GM18868 (cell line): ENCODE measurements at regions not wholly inside any gene's neighbourhood (a gene's known extent, or its start where the extent isn't known, plus 50 kb on each side); places are given as distances from the start of the nearest gene placed in this dataset.
"Not testable (repeated sequence)": the region's sequence is repeated elsewhere in the genome, so short reads cannot be mapped to it uniquely, and the experiment has no call there.

Source experiments
- ATAC-seq: cut with Tn5 transposase; IDR thresholded peaks from one replicate; pipeline ENCODE4 v1.9.1; 2021; ENCODE audit warnings: mild to moderate bottlenecking, moderate library complexity; ENCODE audit not compliant: unreplicated experiment

DNA sequence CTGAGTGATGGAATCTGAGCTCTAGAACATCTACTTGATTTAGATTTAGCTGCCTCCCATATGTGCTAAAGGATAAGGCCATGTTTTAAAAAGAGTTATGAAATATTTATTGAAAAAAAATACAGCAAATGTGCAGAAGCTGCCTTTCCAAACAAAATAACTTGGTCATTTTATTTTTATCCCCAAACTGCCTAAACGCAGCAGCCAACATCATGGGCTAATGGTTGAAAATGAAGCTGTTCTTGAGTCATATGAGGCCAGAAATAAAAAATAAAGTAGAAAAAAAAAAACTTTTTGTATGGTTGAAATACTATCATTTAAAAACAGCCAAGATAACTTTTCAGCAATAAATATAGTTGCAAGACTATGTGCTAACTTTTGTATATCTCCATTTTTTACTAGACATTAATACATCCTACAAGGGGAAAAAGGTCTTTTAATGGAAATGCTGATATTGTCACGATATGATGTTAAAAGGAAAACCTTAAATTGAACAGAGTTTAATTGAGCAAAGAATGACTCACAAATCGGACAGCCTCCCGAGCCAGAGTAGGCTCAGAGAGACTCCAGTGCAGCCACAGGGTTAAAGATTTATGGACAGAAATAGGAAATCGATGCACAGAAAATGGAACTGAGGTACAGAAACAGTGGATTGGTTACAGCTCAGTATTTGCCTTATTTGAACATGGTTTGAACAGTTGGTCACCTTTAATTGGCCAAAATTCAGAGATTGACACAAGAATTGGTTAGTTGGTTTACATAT is 305.8 kb downstream of the MDFIC start:
- ATAC-seq = no peak

DNA sequence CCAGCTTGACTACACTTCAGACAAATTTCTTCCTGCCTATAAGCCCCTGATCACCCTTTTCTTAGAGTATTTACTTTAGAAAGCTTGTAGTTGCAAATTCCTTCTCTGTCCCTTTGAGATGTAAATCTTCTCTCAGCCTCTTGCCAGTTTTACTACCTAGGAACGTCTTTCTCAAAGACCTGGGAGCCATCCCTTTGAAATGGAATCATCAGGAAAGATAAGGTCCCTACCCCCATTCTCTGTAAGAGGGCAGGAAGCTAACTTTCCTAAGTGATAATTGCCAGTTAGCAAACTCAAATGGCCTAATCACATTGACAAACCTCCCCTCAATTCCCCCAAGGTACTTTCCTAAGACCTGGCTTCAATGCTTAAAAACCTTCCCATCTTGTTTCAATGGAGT is 304.5 kb downstream of the MDFIC start:
- no peak for ATAC-seq

DNA sequence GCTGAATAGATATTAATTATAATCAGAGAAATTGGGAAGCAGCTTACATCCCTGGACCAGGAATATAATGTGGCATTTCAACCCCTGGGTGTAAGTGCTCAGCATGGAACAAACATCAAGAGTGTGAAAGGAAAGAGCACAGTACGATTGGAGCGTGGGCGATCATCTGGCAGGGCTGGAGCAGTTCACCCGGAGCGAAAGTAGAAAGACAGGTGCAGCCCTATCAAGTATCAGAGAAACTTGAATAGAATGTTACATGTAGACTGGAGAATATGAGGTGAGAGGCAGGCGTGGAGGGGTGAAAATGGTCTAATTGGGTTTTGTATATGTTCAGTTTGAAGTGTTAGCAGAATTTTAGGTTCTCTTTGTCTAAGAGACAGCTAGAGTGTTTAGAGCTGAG is 303.0 kb downstream of the MDFIC start:
- ATAC-seq = no peak

DNA sequence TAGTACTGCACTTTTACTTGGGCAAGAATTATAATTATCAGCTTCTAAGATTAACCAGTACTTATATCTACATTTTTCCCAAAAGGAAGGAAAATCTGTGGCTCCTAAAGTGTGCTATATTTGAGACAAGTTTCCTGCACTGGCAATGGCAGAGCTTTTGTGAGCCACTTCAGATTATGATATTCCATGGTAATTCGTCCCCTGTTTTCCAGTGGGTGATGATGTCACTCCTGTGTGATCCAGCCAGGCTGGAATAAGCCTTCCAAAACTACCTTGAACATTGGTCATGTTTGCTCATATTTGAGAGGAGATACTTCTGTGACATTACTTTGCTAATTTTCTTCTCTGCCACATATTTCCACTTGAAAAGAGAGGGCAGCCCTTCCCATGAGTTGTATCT is 302.1 kb downstream of the MDFIC start:
- ATAC-seq = no peak

DNA sequence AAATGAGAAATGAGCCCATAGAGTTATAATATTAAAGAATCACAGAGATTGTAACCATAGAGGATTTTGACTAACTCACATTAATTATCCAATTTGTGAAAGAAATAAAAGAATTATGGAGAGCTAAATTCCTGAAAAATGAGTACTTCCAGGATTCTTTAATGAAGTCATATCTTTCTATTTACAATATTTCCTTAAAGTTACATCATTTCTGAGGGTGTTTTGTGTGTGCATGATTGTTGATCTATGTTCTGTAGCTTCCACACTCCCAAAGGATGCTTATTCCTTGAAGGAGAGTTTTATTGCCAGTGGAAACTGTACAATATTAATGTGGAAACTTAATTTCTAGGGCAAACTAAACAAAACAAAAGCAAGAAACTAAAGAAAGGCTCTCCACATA is 299.6 kb downstream of the MDFIC start:
- ATAC-seq = no peak

DNA sequence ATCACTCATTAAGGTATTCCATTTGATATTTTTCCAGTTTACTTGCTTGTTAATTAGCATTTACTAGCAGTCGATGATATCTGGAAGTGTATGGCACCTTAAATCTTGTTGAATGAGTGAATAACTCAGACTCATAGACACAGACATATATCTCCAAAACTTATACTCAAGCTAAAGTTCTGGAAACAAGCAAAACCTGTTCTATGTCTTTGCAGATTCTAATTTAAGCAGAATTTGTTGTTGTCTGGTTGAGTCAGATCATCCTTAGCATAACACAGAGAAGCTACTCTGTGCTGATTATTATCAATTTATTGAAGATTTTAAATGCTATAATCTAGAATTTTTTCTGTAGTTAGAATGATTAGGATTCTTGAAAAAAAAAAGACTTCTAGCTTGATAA is 296.2 kb downstream of the MDFIC start:
- no peak for ATAC-seq

DNA sequence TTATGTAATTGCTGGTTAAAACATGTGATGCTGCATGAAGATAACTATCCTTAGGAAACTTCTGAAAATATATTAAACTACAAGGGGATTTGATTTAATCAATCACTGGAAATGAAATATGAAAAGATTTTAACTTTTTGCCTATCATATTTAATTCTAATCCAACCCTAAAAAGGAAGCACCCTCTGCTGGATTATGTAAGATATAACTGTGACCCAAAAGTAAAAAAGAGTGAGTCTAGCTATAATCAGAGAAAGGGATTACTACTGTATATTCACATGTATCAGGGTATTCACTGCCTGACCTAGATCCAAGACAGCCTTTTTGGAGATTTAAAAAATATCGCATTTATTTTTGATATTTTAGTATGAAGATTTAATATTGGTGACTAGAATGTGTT is 295.5 kb downstream of the MDFIC start:
- ATAC-seq = peak; percentile 74

DNA sequence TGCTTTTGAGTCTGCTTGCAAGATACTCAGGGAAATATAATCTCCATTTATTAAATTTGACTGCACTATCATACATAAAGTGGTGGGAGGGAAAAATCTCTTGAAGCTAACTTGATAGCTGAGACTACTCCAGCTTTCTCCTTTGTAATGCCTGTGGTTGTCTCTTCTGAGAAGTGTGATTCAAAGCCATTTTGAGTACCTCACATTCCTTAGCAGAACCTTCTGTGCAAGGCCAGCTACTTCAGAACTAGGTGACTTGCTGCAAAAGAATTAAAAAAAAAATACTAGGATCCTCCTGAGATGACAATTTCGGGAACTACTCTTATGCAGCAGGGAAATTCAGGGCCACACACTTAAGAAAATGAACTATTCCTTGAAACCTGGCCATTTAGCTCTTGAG is 294.8 kb downstream of the MDFIC start:
- no peak for ATAC-seq

DNA sequence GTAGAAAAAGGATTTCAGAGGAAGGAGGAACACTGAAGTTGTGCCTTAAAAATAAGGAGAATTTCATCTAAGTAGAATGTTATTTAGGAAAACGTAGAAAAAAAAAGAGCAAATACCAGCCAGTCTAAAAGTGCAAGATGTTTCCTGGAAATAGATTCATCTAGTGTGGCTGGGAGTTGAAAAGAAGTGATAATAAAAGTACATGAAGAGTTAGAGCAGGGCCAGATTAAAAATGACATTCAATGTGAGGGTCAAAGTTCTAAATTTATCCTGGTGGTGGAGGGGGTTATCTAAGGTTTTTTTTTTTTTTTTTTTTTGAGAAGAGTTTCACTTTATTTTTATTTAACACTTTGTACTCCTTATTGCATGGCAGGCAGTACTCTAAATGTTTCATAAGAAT is 289.3 kb downstream of the MDFIC start:
- ATAC-seq = no peak

DNA sequence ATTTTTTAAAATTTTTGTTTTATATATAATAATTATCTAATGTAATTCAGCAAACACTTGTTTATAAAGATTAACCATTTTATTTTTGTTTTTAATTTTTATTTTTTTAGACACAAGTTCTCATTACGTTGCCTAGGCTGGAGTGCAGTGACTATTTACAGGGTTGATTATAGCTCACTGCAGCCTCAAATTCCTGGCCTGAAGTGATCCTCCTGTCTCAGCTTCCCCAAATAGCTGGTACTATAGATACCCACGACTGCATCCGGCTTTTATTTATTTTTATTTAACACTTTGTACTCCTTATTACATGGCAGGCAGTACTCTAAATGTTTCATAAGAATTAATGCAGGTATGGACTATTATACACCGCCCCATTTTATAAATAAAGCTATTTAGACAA is 288.7 kb downstream of the MDFIC start:
- ATAC-seq = no peak

DNA sequence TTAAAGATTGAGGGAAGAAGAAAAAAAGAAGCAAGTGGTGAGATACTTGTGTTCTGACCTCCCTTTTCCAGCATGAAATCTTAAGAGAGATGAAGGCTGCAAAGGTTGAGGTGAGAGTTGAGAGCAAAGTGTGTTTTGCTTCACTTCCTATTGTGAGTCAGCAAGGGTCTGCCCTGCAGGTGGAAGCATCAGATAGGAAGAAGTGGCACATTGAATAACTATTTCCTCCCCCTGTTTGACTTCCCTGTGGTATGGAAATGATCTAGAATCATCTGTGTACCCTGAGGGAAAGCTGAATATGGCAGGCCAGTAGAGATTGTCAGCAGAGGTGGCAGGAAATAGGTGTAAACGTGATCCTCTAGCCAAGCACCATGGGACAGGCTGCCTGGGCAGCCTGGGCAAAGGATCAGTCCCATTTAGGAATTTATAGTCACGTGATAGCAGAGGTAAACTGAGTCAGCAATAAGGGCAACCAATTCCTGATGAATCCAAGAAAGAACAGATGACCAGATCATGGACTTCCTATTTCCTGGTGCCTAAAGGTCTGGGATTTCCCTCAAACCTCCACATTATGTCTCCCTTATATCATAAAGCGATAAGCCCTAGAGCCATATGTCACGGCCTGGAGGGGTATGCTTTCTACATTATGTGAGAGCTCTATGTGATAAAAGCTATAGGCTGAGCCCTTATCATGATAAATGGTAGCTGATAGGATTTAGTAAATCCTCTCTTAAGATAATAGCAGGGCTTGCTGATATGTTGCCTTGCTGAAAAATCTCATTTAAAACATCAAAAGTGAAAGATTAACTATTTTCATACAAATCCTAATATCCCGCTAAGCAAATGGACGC is 287.0 kb downstream of the MDFIC start:
- no peak for ATAC-seq

DNA sequence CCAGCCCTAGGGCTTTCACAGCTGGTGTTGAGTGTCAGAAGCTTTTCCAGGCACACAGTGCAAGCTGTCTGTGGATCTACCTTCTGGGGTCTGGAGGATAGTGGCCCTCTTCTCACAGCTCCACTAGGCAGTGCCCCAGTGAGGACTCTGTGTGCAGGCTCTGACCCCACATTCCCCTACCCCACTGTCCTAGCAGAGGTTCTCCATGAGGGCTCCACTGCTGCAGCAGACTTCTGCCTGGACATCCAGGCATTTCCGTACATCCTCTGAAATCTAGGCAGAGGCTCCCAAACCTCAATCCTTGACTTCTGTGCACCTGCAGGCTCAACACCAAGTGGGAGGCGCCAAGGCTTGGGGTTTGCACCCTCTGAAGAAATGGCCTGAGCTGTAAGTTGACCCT is 284.5 kb downstream of the MDFIC start:
- ATAC-seq = not testable (repeated sequence)

DNA sequence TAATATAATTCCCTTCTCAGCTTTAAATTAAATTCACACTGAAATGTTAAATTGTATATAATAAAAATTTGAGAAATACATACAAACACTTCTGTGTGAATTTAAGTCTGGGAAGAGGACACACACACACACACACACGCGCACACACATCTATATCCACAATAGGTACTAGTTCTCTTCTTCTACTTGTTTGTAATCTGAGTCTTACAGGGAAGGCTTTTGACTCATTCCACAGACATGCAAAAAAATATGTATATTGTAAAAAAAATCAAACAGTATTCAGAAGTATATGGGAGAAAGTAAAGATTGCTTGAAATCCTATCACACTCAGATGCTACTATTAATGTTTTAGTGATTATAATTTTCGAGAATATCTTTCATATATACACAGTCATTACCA is 276.2 kb downstream of the MDFIC start:
- ATAC-seq = no peak

DNA sequence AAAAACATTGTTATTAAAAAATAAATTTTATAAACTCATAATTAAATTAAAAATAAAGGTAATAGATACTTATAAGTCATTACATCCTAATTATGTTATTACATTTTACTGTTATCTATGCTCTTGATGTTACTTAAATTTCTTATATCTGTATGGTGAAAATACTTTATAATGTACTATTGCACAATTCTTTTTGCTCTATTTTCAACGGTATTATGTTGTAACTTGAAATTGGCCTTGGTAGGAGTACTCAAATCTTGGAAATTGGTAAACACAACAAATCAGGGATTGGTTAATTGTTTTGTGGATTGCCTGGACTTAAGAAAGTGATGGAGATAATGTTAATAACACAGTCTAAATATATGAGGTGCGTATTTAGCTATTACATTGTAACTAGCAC is 273.3 kb downstream of the MDFIC start:
- no peak for ATAC-seq

DNA sequence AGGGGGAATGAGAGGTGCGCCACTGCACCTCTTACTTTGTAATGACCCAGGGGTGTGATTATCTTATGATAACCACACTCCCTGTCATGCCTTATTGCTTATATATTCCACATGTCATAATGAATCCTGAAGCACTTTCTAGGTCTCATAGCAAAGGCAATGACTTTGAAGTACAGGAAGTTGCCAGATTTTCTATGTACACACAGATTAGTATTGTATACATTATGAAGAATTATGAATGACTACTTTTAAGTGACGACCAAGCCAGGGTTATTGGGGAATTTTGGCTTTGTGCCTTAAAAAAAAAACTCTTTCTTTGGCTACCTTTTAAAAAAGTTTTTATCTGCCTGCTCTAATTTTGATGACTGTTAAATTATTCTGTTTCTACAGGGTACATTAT is 269.6 kb downstream of the MDFIC start:
- ATAC-seq = no peak

DNA sequence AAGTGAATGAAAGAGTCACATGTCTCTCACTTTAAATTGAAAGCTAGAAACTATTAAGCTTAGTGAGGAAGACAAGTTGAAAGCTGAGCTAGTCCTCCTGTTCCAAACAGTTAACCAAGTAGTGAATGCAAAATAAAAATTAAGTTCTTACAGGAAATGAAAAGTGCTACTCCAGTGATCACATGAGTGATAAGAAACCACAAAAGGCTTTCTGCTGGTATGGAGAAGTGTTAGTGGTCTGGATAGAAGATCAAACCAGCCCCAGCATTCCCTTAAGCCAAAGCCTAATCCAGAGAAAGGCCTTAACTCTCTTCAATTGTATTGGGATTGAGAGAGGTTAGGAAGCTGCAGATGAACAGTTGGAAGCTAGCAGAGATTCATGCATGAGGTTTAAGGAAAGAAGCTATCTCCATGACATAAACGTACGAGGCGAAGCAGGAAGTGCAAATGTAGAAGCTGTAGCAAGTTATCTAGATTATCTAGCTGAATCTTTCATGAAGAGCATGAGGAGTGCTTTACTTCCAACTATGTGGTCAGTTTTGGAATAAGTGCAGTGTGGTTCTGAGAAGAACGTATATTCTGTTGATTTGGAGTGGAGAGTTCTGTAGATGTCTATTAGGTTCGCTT is 261.6 kb downstream of the MDFIC start:
- no peak for ATAC-seq

DNA sequence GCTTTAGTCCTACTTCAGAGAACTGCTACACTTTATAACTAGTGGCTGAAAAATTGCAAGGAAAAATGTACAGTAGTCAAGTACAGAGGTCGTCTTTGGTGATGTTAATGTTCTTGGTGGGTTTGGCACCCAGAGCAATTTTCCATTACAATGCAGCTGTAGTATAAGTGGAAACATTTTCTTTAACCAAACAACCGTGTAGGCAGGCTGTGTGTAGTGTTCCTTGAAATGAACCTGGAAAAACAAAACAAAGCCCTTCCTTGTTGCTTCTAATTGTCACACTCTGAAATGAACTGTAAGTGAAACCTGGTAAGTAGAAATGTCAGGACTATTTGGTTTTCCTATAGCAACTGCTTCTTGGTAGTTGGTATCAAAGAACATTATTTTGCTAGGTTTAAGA is 256.9 kb downstream of the MDFIC start:
- no peak for ATAC-seq

DNA sequence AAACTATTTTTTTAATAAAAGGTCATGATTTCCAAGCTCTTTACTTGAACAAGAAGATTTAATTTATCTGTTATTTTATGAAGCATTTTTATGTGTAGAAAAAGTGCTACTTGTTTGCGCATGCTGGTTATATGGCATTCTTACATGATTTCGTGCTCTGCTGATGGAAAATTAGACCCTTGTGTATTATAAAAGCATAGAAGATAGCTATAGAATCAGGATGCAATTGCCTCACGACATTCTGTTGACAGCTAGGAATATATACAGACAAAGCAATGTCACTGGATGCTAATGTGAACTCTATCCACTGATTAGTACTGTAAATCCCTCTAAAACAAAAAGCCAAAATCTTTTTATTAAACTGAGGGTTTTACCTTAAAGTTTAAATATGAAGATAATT is 255.9 kb downstream of the MDFIC start:
- no peak for ATAC-seq

DNA sequence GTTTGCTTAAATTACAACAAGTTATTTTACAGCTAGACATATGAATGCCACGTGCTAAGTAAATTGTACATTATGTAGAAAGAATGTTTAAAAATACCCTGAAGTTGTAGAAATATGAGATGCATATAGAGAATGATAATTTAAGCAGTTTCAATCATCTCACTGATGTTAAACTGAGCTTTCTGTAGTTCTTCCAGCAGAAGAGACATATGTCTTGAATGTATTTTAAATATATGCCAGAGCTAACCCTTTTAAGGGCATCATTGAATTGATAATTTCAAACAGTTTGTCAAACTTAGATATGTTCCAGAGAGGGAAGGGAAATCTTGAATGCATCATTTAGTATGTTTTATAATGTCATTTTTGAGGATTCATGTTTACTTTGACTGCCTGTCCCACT is 255.2 kb downstream of the MDFIC start:
- ATAC-seq = no peak

DNA sequence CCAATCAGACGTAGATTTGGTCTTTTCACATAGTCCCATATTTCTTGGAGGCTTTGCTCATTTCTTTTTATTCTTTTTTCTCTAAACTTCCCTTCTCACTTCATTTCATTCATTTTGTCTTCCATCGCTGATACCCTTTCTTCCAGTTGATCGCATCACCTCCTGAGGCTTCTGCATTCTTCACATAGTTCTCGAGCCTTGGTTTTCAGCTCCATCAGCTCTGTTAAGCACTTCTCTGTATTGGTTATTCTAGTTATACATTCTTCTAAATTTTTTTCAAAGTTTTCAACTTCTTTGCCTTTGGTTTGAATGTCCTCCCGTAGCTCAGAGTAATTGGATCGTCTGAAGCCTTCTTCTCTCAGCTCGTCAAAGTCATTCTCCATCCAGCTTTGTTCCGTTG is 250.5 kb downstream of the MDFIC start:
- not testable (repeated sequence) for ATAC-seq

DNA sequence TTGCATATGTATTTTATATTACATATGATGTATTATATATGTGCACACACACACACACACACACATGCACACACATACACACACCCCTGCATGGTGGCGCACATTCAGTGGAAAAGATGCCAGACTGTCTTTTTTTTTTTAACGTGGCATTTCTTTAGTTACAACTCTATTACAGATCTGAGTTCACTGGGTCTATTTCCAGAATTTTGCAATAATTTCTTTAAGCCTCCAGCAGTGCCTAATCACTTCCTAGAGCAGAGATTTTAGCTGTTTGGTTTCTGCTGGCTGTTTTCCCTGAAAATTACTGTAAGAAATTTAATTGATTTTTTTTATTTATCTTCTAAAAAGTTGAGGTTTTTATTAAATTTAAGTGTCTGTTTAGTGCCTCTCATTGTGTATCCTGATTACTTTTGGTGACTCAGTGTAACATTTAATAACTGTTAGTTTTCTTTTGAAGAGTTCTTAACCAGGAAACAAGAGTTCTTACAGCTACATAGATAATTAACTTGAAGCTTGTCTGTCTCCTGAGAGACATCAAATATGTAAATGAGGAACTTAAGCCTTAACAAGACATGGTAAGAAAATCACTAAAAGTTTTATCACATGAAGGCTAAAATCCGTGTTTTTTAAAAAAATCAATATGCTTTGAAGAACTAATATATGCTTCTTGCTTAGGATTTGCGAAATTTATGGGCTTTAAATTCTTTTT is 232.0 kb downstream of the MDFIC start:
- no peak for ATAC-seq
